NCI-H146 treated with DMSO at 0.1 percent for 48 hours (cell line): ENCODE measurements at regions not wholly inside any gene's neighbourhood (a gene's known extent, or its start where the extent isn't known, plus 50 kb on each side); places are given as distances from the start of the nearest gene placed in this dataset.
A peak's percentile ranks its signal among the peaks of the same experiment; 100 is the strongest.

Source experiments
- DNase-seq: peaks from one replicate; lab custom pipeline; 2025; ENCODE audit not compliant: unreplicated experiment; lab: John Stamatoyannopoulos, UW

DNA sequence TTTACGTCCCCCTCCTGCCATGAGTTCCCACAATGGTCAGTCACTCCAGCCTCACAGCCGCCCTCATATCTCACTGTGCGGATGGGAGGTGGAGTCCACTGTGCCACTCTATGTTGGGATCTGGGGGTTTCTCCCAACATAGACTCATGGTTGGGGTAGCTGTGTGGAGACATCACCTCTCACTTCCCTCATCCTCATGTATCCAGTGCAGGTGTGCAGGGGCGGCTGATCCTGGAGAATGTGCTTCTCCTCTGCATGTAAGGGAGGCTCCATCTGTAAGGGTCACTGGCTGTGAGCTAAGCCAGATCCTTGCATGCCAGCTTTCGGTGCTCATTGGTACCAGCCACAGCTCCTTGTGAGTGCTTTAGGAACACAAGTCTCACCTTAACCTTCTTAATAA lies 400.8 kb downstream of the CDH26 start:
- DNase-seq: no peak

DNA sequence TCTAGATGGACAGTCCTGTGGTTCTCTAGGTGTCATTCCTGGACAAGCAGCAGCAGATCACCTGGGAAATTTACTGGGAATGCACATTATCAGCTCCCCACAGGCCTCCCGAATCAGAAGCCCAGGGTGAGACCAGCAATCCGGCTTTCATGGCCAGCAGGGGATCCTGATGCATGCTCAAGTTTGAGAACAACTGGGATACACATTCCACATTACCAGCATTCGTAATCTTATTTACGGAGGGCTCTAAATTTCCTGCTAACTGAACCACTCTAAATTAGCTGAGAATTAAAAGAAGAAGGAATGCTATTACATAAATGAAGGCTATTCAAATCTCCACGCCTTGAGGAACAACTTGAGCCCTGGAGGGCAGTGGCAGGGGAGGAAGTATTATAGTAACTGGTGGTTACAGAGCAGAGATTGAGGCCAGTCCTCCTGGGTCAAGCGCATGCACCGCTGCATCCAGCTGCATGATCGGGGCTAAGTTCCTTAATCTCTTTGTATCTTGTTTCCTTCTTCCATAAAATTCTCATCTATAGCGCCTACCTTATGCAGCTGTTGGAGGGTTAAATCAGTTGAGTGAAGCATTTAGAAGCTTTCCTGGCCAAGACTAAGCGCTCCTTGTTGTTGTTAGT lies 403.7 kb downstream of the CDH26 start:
- no peak for DNase-seq

DNA sequence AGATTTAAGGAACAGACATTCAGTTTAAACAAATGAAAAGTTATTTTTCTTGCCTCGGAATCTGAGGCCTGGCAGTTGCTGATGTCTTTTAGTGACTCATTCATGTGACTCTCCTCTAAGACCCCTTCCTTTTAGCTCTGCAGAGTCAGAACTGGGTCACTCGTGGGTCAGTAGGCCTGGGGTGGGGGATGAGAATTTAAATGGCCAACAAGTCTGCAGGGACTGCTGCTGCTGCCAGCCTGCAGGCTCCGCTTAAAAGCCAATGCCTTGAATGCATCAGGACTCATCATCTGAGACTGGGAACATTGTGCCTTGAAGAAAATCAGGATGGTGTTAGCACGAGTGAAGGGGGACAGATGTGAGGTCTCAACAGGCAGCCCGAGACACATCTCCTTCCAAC lies 404.3 kb downstream of the CDH26 start:
- no peak for DNase-seq

DNA sequence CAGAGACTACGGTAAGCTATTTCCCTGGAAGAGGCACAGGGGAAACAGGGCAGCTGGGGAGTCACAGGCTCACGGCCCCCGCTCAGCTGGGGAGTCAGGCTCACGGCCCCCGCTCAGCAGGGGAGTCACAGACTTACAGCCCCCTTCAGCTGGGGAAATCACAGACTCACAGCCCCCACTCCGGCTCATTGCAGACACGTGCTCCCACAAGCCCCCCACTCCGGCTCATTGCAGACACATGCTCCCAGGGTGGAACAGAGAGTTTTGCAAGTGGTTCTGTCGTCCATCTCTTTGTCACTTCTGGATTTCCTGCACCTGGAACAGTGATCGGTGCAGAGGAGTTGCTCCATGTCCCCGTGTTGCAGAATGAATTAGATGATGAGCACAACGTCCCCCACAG lies 405.5 kb downstream of the CDH26 start:
- no peak for DNase-seq

DNA sequence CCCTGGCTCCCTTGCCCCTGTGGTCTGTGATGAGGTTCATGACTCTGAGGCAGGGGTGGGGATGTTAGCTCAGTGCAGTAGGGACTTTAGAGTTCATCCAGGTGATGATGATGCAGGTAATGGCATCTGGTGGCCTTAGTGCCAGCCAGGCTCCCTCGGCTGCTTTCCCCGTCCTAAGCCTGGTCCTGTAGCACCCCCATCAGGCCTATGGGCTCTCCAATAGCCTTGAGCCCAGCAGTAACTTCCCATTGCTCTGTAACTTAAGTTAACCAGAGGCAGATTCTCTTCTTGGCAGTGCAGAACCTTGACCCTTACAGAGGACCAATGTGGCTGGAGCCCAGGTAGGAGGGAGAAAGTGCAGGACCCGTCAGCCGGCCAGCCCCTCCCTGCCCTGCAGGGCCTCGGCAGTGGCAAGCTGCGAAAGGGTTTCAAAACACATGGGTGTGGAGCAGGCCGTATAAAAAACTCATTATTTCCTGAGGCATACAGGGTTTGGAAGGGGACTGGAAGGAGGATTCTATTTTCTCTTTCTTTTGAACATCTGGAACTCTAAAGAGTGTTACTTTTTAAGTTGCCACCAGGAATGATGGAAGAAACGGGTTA lies 406.9 kb downstream of the CDH26 start:
- no peak for DNase-seq

DNA sequence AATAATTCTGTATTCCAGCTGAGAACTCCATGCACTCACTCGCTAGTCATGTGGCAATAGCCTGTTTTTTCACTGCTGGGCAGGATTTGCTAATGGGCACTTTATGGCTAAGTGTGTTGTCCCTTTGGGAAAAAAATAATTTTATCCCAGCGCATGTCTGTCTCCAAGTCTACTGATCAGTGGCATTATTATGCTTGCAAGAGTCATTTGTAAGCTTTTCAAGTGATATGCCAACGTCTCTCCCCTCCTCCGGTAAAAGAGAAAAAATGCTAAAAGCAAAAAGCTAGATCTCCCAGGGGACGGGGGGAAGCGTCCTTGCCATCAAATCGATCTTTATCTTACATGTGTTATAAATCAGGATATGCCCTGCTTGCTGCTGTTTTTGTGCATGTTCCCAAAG lies 407.7 kb downstream of the CDH26 start:
- no peak for DNase-seq

DNA sequence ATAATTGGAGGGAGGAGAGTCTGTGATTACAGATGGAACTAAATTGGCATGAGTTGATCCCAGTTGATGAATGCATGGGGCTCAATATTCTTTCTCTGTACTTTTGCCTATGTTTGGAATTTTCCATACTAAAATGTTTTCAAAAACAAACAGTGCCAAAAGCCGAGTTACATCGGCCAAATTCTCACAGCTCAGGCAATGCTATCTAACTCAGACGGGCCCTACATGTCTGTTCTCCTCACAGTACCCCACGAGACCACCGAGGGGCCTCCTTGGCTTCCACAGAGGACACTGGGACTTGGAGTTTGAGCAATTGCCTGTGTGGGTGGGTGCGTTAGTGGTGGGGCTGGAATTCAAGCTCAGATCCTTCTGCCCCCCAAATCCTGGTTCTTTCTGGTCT lies 413.2 kb downstream of the CDH26 start:
- no peak for DNase-seq

DNA sequence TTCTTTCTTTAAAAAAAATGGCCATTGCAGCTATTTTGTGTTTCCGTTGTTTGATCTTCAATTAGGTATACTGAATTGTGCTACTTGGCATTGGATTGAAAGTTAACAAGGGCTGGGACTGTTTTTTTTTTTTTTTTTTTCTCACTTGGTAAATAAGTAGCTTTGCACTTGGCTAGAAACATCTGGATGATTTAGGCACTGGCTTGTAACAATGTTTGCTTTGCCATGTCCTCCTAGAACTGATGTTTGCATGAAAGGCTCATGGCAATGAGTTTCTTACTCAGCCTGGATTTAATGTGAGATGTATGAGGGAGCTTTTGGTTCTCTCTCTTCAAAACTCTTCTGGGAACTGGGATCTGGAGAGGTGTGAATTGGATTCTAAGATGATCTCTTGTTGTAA lies 414.1 kb downstream of the CDH26 start:
- DNase-seq: no peak

DNA sequence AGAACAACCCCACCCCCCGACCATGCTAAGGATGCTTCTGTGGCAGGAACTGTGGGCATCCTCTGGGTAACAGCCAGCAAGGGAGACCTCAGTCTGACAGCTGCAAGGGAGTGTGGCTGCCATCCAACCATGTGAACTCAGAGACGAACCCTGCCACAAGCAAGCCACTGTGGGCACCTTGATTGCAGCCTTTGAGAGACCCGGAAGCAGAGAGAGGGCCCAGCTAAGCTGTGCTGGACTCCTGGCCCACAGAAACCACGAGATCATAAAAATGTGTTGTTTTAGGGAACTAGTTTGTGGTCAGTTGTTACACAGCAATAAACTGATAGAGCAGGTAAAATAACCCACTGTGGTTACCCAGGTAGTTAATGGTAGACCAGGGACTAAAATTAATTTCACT lies 414.6 kb downstream of the CDH26 start:
- DNase-seq: no peak

DNA sequence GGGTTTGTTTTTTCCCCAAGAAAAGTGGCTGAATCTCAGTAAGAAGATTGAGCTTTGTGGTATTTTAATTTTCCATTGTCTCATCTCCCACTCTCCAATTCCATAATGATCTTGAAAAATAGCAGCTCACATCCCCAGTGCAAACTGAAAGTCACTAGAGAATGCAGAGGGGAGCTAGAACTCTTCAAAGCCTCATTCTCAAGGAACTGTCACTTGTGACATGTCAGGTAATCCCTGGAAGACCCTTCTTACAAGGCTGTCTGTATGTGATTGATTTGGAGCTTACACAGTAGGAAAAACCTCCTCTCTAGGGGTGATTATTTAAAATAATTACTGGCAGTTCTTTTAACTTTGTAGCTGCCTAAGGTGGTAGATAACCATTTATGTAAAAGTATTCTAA lies 420.4 kb downstream of the CDH26 start:
- no peak for DNase-seq

DNA sequence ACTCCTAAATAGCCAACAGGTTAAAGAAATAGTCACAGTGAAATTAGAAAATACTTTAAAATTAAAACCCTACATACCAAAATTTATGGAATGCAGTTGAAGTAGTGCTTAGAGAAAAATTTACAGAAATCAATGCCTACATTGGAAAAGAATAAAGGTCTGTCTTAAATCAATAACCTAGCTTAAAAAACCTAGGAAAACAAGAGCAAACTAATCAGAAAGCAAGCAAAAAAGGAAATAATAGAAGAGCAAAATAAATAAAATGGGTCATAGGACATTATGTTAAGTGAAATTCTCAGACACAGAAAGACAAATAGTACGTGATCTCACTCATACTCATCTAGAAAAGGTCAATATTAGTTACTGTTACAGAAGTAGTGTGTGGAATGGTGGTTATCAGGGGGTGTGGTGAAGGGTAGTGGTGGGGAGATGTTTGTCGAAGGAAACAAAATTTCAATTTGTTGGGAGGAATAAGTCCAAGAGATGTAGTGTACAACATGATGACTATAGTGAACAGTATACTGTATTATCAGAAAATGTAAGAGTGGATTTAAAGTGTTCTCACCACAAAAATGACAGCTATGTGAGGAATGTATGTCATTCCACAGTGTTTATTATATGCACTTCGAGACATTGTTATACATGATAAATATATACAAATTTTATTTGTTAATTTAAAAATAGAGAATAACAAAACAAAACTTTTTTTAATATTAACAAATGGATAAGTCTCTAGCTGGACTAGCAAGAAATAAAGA lies 423.6 kb downstream of the CDH26 start:
- no peak for DNase-seq

DNA sequence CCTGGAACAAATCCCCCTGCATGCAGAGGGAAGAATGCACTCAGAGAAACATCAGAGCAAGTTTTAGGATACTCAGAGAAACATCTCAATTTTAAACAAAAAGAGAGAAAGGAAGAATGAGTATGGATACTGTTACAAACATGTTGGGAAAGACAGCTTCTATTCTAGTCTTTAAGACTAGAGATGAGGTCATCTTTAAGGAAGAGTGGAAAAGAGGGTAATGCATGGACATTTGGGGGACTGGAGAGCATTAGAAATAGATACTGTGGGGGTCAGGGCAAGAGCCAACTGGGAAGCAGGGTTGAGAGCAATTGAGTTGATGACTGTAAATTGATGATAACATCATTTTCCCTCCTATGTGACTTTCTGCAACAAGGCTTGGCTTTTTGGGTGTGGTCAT lies 431.2 kb downstream of the CDH26 start:
- DNase-seq: no peak

DNA sequence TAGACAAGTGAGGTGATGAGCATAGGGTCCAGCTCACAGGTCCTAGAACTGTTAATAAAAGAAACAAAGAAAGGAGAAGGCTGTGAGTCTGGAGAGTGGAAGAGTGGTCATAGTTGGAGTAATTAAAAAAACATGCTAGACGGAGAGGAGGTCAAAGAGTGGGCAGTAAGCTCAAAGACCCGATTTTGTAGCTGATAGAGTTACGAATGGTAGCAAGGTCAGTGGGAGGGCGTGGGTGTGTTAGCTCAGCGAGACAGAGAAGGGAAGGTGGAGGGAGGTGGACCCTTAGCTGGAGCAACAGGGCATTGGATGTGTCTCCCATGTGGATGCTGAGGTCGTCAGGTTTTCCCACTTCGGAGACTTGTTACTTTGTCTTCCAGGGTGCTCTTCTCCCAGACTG lies 431.7 kb downstream of the CDH26 start:
- DNase-seq: no peak

DNA sequence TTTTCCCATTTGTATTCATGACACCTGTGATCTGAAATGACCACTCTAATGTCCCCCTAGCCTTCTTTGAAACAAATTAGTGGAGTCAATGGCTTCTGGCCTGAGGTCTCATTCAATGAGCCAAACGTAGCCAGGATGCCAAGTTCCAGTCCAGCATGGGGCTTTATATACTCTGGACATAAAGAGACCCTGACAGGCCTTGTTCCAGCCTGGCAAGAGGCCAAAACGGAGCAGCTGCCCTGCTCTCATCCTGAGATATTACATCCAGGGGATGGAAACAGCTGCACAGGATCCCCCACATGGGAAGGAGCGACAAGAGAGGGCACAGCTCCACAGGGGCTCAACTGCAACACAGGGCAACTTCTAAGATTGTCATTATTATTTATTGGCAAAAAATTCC lies 437.8 kb downstream of the CDH26 start:
- peak; percentile 62 for DNase-seq

DNA sequence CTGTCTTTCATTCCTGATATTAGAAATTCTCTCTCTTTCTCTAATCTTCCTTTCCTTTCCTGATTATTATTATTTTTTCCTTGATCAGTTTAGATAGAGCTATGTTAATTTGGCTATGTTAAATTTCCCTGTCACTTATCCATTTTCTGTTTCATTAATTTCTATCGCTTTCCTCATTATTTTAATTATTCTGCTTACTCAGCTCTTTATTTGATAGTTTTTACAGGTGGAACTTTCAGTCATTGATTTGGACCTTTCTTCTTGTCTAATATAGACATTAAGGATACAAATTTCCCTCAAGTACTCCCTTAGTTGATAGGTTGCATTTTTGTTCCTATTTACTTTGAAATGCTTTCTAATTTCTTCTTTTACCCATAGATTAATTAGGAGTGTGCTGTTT lies 442.3 kb downstream of the CDH26 start:
- no peak for DNase-seq

DNA sequence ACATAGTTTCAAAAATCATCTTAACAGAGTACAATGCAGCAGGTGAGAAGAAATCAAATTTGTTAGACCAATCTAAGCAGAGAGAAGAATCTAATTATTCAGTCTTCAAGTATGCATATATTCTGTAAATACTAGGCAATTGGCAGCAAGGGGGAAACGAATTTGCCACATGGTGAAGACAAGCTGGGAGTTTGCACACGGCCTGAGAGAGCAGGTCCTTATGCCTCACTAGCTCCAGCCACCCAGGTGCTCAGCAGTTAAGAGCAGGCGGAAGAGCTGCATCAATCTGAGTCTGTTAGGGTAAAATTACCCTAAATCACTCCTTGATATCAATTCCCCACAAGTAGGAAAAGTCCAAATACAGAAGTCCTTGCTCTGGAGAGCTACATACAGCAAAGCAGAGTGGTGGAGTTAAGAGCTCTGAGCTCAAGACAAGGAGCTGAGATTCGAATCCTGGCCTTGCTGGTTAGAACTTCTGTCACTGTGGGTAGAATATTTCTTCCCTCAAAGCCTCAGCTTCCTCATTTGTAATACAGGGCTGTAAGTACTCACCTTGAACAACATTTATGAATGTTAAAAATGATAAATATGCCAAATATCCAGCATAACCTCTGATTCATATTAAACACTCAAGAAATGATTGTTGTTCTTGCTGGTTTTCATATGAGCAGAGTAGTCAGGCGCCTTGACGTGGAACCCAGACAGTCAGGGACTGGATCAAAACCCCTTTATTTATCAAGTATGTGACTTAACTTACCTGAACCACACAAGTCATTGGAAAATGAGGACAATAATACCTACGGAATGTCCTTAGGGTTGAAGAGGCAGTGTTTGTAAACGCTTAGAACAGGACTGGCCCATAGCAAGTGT lies 444.2 kb downstream of the CDH26 start:
- no peak for DNase-seq

DNA sequence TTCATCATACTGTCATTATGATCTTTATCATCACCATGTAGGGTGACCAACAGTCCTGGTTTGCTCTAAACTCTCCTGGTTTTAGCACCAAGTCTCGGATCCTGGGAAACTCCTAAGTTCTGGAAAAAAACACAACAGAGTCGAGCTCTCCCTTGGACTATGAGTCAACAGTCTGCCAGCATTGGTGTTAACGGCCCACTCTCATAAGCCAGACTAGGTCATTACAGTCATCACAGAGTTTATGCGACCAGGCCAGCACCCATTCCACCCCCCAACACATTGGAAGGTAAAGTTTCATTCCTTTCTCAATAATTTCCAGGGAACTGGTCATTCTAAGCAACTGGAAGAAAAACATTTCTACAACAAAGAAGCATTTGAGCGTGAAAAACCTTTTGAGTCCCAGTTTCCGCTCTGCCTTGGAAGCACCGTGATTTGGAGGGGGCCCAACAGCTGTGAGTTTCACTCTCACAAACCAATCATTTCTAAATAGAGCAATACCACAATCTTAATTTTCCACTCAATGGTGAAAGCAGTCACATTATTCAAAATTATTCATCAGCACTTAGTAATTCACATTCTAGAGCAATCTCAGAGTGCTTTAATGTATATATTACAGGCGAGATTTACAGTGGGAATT lies 445.0 kb downstream of the CDH26 start:
- DNase-seq: no peak

DNA sequence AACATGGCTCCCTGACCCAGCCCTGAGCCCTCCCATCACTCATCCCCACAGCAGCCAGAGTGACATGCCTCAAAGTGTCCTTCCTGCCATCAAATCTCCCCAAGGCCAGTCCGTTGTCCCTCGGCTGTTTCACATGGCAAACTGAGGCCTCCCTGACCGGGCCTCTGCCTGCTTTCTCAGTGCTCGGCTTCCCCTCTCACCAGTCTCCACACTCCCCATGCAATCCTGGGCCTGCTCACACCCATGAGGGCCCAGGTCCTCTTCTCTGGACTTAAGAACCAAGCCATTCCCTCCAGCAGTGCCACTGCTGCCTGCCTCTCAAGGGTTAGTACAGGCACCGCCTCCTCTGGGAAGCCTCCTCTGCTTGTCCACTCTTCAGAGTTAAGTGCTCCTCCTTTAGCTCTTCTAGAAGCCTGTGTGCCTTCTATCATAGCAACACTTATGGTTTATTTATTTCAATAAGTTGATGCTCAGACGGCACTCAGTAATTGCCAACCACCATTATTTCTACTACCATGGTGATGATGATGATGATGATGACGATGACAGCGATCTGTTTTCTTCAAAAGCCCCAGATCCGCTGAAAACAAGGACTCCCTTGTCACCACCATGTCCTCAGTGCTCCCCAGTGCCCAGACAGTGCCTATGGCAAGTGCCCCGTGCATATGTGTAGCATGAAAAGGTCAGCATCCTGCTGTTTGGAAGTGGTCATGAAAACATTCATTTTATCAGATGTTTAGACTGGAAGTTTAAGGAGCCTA lies 449.0 kb downstream of the CDH26 start:
- DNase-seq: no peak

DNA sequence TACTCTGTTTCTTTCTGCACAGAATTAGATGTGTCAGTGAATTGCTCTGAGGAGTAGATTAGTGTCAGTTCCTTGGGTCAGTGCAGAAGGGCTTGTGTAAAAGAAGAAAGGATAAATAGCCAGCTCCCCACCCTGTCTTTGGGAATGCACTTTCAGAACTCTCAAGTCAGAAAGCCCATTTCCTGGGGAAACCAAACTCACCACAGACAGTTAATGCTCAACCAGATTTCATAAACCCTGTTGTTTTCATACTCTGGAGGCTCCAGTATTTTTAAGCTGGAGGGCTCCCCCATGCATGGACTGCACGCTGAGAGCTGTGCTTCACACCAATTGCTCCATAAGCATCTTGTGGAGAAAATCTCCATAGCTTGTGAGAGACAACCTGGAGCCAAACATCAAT lies 449.7 kb downstream of the CDH26 start:
- DNase-seq: no peak

DNA sequence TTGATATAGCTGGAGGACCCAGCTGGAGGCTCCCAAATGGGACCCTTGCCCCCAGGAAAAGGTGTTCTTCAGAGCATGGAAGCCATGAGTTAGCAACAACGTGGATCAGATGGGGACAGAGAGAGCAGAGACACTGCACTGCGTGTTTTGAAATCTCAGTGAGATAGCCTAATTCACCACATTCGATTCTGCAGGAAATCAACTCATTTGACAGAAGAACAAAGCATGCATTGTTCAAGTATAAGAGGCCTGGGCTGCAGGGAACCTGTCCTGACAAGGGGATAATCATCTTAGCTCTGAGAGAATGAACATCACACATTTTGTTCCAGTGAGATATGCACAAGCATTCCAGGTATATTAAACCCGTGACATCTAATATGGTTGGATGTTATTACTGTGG lies 450.2 kb downstream of the CDH26 start:
- no peak for DNase-seq
